IPS-NIHi11 (cell line): ENCODE measurements at regions not wholly inside any gene's neighbourhood (a gene's known extent, or its start where the extent isn't known, plus 50 kb on each side); places are given as distances from the start of the nearest gene placed in this dataset.
A peak's percentile ranks its signal among the peaks of the same experiment; 100 is the strongest.
"Not testable (repeated sequence)": the region's sequence is repeated elsewhere in the genome, so short reads cannot be mapped to it uniquely, and the experiment has no call there.

Source experiments
- DNase-seq: peaks from one replicate; pipeline ENCODE4 v3.0.0; 2012; ENCODE audit warnings: mixed read lengths, low spot score

- DNase-seq: no peak
These were observed 50.7 kb upstream of the AP4E1 start for GRCh38 chr15:50857763-50858162.

DNA sequence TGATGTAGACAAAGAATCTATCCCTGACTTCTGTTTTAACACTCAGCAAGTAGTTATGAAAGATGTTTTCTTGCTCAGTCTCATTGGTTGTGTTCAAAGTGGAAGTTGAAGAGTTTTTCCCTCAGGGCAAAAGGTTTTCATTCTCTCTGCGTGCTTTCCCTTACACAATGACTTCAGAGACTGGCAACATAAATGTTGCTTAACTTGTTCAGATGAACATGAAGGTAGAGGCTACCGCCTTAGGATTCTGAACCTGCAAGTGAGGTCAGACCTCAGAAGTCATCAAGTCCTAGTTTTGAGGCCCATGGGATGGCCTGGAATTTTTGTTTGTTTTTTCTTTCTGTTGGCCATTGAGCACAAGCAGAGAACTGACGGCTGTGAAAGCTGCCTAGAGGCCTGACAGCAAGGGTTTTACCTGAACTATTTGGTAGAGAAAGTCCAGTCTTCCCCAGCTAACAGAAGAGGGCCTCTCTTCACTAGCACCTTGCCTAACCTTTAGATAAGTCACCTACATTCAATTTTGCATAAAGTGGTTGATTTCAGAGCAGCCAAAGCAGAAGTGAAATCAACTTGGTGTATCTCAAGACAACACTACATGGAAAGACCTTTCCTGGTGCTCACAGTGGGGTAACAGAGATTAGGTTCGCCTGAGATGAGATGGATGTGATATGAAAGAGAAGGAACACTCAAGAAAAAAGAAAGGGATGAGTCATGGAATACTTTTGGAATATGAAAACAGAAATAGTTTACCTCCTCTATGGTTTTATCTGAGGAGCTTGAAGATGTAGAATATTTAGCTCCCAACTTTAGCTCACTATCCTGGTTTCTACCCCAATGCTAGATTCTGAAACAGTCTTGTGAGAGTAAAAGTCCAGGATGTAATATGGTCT is 53.6 kb upstream of the AP4E1 start:
- DNase-seq: no peak

- DNase-seq: no peak
These were observed 58.5 kb upstream of the AP4E1 start for GRCh38 chr15:50850003-50850402.

GRCh38 chr15:50848349-50848748 is 60.1 kb upstream of the AP4E1 start:
- no peak for DNase-seq

GRCh38 chr15:50845181-50845580 is 63.3 kb upstream of the AP4E1 start:
- DNase-seq: not testable (repeated sequence)

DNA sequence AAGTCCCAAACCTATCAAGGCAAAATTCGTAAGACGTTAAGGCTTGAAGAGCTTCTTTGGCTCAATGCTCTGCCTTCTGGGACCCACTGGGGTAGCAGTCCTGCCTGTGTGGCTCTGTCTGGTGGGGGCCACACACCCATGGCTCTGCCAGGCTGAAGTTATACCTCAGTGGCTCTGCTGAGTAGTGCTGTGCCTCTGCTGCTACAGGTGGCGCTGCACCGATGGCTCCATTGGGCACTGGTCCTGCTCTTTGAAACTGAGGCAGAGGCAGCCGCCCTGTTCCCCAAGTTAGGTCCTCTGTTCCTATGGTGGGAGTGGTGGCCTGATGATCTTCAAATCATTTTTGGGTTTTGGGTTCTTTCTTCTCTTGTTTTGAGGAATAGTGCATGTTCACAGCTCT is 68.0 kb upstream of the AP4E1 start:
- peak; percentile 36 for DNase-seq

GRCh38 chr15:50837256-50837770 is 71.2 kb upstream of the AP4E1 start:
- DNase-seq: no peak

GRCh38 chr15:50830477-50831354 is 65.2 kb upstream of the SPPL2A start:
- no peak for DNase-seq

DNA sequence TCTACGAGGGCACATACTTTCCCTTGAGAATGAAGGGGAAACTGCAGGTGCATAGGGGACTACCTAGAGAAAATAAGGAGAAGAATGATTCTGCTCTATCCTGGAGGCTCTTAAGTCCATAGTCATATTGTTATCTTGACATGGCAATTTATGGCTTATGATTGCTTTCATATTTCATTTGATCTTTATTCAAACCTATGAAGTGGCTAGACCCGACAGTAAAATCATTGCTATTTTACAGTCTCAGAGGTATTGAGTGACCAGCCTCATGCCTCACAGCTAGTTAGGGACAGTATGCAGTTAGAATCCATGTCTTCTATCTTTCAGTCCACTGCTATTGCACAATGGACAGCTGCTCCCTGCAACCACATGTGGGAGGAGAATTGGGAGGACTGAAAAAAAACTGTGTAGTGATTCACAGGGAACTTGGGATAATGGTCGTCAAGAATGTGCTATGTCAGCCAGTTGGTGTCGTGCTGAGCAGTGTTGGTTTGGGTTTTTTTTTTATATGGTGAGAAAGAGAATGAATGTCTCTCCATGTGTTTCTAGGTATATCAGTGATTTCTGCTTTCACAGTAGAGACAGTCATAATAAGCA is 63.2 kb upstream of the SPPL2A start:
- DNase-seq: peak; percentile 38

GRCh38 chr15:50825946-50826345 is 60.4 kb upstream of the SPPL2A start:
- no peak for DNase-seq

DNA sequence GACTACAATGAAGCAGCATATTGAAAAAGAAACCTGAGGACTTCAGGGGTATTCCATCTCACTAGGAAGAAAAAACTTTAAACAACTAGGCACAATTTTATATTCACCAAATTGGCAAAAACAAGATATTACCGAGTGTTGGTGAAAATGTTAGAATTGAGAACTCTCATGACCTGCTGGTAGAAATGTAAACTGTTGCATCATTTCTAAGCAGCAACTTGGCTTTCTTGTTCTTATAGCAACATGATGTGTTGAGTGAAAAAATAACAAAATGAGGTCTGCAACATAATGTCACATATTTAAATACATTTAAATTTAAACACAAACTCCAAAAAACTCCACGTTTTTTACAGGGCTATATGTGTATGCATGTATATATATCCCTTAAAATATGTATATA is 59.0 kb upstream of the SPPL2A start:
- no peak for DNase-seq

- DNase-seq: no peak
These were observed 57.8 kb upstream of the SPPL2A start for GRCh38 chr15:50823281-50823680.

GRCh38 chr15:50821476-50821875 is 56.0 kb upstream of the SPPL2A start:
- no peak for DNase-seq

- DNase-seq: no peak
These were observed 55.4 kb upstream of the SPPL2A start for GRCh38 chr15:50820808-50821382.

DNA sequence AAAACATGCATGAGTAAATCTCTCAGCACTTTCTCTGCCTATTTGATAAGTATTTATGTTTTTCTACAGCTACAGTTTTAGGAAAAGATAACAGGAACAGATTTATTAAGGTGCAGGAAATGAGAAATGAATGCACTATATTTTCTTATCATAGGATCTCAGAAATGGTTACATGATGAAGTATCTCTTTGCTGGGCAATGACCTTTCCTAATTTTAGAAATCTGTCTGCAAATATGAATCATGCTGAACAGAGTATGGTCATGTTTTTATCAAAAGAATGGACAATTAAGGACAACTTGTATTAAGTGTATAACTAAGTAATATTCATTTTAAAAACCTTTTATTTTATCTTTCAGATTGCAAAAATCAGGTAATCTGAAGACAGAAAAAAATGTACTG is 53.8 kb upstream of the SPPL2A start:
- no peak for DNase-seq

DNA sequence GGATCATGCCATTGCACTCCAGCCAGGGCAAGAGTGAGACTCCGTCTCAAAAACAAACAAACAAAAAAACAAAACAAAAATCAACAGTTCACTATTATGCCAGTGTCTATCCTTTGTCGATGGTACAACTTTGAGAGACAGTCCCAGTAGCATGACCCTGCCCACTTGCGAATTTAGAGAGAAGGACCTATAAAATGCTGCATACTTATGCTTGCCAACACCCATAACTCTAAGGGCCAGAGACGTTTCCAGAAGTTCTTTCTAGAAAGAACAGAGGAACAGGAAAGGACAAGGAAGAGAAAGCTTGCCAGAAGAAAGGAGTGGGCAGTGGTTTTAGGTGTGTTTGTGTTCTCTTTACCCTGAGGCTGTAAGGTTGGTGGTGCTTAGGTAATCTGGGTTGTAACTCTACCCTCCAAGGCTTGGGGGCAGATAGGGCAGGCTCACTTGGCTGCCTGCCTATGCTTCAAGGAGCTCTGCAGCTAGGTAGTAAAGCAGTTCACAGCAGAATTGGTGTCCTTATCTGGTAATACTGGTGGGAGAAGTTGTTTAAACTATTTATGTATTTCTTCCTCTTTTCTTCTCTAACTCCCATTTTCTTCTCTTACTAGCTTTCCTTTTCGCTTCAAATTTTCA is 50.6 kb upstream of the SPPL2A start:
- DNase-seq: peak; percentile 20
